ENCODE measurements at regions not wholly inside any gene's neighbourhood (a gene's known extent, or its start where the extent isn't known, plus 50 kb on each side); places are given as distances from the start of the nearest gene placed in this dataset.
"Not testable (repeated sequence)": the region's sequence is repeated elsewhere in the genome, so short reads cannot be mapped to it uniquely, and the experiment has no call there.

GRCh38 chr12:124070394-124071074, 97.5 kb downstream of the ZNF664 start:
- H3K27me3 ChIP-seq (ENCODE audit: low read length); H3K4me3 ChIP-seq (ENCODE audit: low read length); H2AFZ ChIP-seq (ENCODE audit: low read length); H3K9me2 ChIP-seq (replicated peaks; ENCODE audit: insufficient read depth, low read length); H3K4me2 ChIP-seq (ENCODE audit: low read depth, low read length, poor library complexity, severe bottlenecking); H4K20me1 ChIP-seq (ENCODE audit: insufficient read depth, low read depth, low read length); H3K9ac ChIP-seq (ENCODE audit: low read length); H3K79me2 ChIP-seq (ENCODE audit: low read length); DNase-seq; H3K27ac ChIP-seq (ENCODE audit: low read length); H3K9me3 ChIP-seq (ENCODE audit: low read length); H3K36me3 ChIP-seq (ENCODE audit: insufficient read depth, low read length): not testable (repeated sequence)
- peaks cover 27% of the 10 kb centered on the region for H3K4me1 ChIP-seq (ENCODE audit: low read length)

GRCh38 chr12:124071075-124071443, 98.0 kb downstream of the ZNF664 start:
- Histone ChIP-seq H3K9me2 (replicated peaks; ENCODE audit: insufficient read depth, low read length) (no peaks in the 10 kb centered on the region), H3K4me3 (ENCODE audit: low read length) (no peak overlapping the region), H3K36me3 (ENCODE audit: insufficient read depth, low read length) (no peaks in the 10 kb centered on the region), H3K4me2 (ENCODE audit: low read depth, low read length, poor library complexity, severe bottlenecking) (no peak overlapping the region), H3K9me3 (ENCODE audit: low read length) (0 out of 2 replicates have a peak, but pooled peaks cover 6% of the 10 kb centered on the region), H3K79me2 (ENCODE audit: low read length) (no peaks in the 10 kb centered on the region), H3K4me1 (ENCODE audit: low read length) (peaks cover 27% of the 10 kb centered on the region), H3K27me3 (ENCODE audit: low read length) (0 out of 2 replicates have a peak, but pooled peaks cover 3% of the 10 kb centered on the region), H2AFZ (ENCODE audit: low read length) (no peak overlapping the region), H3K27ac (ENCODE audit: low read length) (no peak overlapping the region), H4K20me1 (ENCODE audit: insufficient read depth, low read depth, low read length) (no peaks in the 10 kb centered on the region), H3K9ac (ENCODE audit: low read length) (no peak overlapping the region)
- DNase-seq, result no peak

GRCh38 chr12:124073356-124074035, 100.5 kb downstream of the ZNF664 start:
- H3K9me2 ChIP-seq (replicated peaks; ENCODE audit: insufficient read depth, low read length), result no peaks in the 10 kb centered on the region
- H3K4me3 ChIP-seq (ENCODE audit: low read length), result no peak overlapping the region

GRCh38 chr12:124075841-124076240, 102.8 kb downstream of the ZNF664 start:
- Histone ChIP-seq H3K79me2 (ENCODE audit: low read length) (no peaks in the 10 kb centered on the region), H3K4me1 (ENCODE audit: low read length) (no peaks in the 10 kb centered on the region; the same call in 1 of the 2 replicates), H3K27me3 (ENCODE audit: low read length) (no peaks in the 10 kb centered on the region), H2AFZ (ENCODE audit: low read length) (no peak overlapping the region), H3K9me2 (replicated peaks; ENCODE audit: insufficient read depth, low read length) (no peaks in the 10 kb centered on the region), H3K4me2 (ENCODE audit: low read depth, low read length, poor library complexity, severe bottlenecking) (no peak overlapping the region), H3K4me3 (ENCODE audit: low read length) (no peak overlapping the region), H3K27ac (ENCODE audit: low read length) (no peak overlapping the region), H3K36me3 (ENCODE audit: insufficient read depth, low read length) (no peaks in the 10 kb centered on the region), H4K20me1 (ENCODE audit: insufficient read depth, low read depth, low read length) (no peaks in the 10 kb centered on the region), H3K9ac (ENCODE audit: low read length) (no peak overlapping the region), H3K9me3 (ENCODE audit: low read length) (no peaks in the 10 kb centered on the region)
- DNase-seq, result no peak

More at GRCh38 chr12:124073356-124074035, 100.5 kb downstream of the ZNF664 start:
- no peaks in the 10 kb centered on the region for H3K36me3 ChIP-seq (ENCODE audit: insufficient read depth, low read length)
- DNase-seq, result no peak
- no peaks in the 10 kb centered on the region for H4K20me1 ChIP-seq (ENCODE audit: insufficient read depth, low read depth, low read length)
- H3K27me3 ChIP-seq (ENCODE audit: low read length), result no peaks in the 10 kb centered on the region
- H3K4me1 ChIP-seq (ENCODE audit: low read length), result peaks cover 20% of the 10 kb centered on the region
- no peaks in the 10 kb centered on the region for H3K9me3 ChIP-seq (ENCODE audit: low read length)
- H3K4me2 ChIP-seq (ENCODE audit: low read depth, low read length, poor library complexity, severe bottlenecking), result no peak overlapping the region
- no peaks in the 10 kb centered on the region for H3K79me2 ChIP-seq (ENCODE audit: low read length)
- H2AFZ ChIP-seq (ENCODE audit: low read length), result no peak overlapping the region
- H3K27ac ChIP-seq (ENCODE audit: low read length), result no peak overlapping the region
- no peak overlapping the region for H3K9ac ChIP-seq (ENCODE audit: low read length)

GRCh38 chr12:124077701-124078100, 104.7 kb downstream of the ZNF664 start:
- H3K9me3 ChIP-seq (ENCODE audit: low read length), result no peaks in the 10 kb centered on the region
- no peaks in the 10 kb centered on the region for H3K36me3 ChIP-seq (ENCODE audit: insufficient read depth, low read length)
- H3K27me3 ChIP-seq (ENCODE audit: low read length), result no peaks in the 10 kb centered on the region
- H3K4me1 ChIP-seq (ENCODE audit: low read length), result no peaks in the 10 kb centered on the region
- DNase-seq, result no peak
- H3K9me2 ChIP-seq (replicated peaks; ENCODE audit: insufficient read depth, low read length), result no peaks in the 10 kb centered on the region
- no peaks in the 10 kb centered on the region for H3K79me2 ChIP-seq (ENCODE audit: low read length)
- no peak overlapping the region for H3K9ac ChIP-seq (ENCODE audit: low read length)
- no peak overlapping the region for H3K4me2 ChIP-seq (ENCODE audit: low read depth, low read length, poor library complexity, severe bottlenecking)
- H3K27ac ChIP-seq (ENCODE audit: low read length), result no peak overlapping the region
- H3K4me3 ChIP-seq (ENCODE audit: low read length), result no peak overlapping the region
- H2AFZ ChIP-seq (ENCODE audit: low read length), result no peak overlapping the region
- H4K20me1 ChIP-seq (ENCODE audit: insufficient read depth, low read depth, low read length), result no peaks in the 10 kb centered on the region

- Histone ChIP-seq H3K27ac (ENCODE audit: low read length) (no peak overlapping the region), H3K36me3 (ENCODE audit: insufficient read depth, low read length) (no peaks in the 10 kb centered on the region), H3K9me3 (ENCODE audit: low read length) (no peaks in the 10 kb centered on the region), H3K79me2 (ENCODE audit: low read length) (no peaks in the 10 kb centered on the region), H3K9me2 (replicated peaks; ENCODE audit: insufficient read depth, low read length) (no peaks in the 10 kb centered on the region), H2AFZ (ENCODE audit: low read length) (no peak overlapping the region), H3K9ac (ENCODE audit: low read length) (no peak overlapping the region), H3K4me2 (ENCODE audit: low read depth, low read length, poor library complexity, severe bottlenecking) (no peak overlapping the region), H3K4me1 (ENCODE audit: low read length) (no peaks in the 10 kb centered on the region), H4K20me1 (ENCODE audit: insufficient read depth, low read depth, low read length) (no peaks in the 10 kb centered on the region), H3K4me3 (ENCODE audit: low read length) (no peak overlapping the region), H3K27me3 (ENCODE audit: low read length) (no peaks in the 10 kb centered on the region)
- DNase-seq, result no peak
Observed at GRCh38 chr12:124078800-124079199, 105.8 kb downstream of the ZNF664 start.

GRCh38 chr12:124080649-124081048, 107.6 kb downstream of the ZNF664 start:
- Histone ChIP-seq H3K9me3 (ENCODE audit: low read length) (no peaks in the 10 kb centered on the region), H3K9ac (ENCODE audit: low read length) (no peak overlapping the region), H2AFZ (ENCODE audit: low read length) (no peak overlapping the region), H4K20me1 (ENCODE audit: insufficient read depth, low read depth, low read length) (no peaks in the 10 kb centered on the region), H3K4me2 (ENCODE audit: low read depth, low read length, poor library complexity, severe bottlenecking) (no peak overlapping the region), H3K79me2 (ENCODE audit: low read length) (no peaks in the 10 kb centered on the region), H3K4me1 (ENCODE audit: low read length) (no peaks in the 10 kb centered on the region), H3K9me2 (replicated peaks; ENCODE audit: insufficient read depth, low read length) (no peaks in the 10 kb centered on the region), H3K27ac (ENCODE audit: low read length) (no peak overlapping the region), H3K36me3 (ENCODE audit: insufficient read depth, low read length) (no peaks in the 10 kb centered on the region), H3K4me3 (ENCODE audit: low read length) (no peak overlapping the region), H3K27me3 (ENCODE audit: low read length) (no peaks in the 10 kb centered on the region)
- DNase-seq, result no peak

GRCh38 chr12:124082012-124082411, 109.0 kb downstream of the ZNF664 start:
- no peak for DNase-seq
- no peaks in the 10 kb centered on the region for H3K79me2 ChIP-seq (ENCODE audit: low read length)
- H3K9ac ChIP-seq (ENCODE audit: low read length), result no peak overlapping the region
- H2AFZ ChIP-seq (ENCODE audit: low read length), result no peak overlapping the region
- no peaks in the 10 kb centered on the region for H3K4me1 ChIP-seq (ENCODE audit: low read length)
- no peaks in the 10 kb centered on the region for H3K36me3 ChIP-seq (ENCODE audit: insufficient read depth, low read length)
- H4K20me1 ChIP-seq (ENCODE audit: insufficient read depth, low read depth, low read length), result no peaks in the 10 kb centered on the region
- H3K4me2 ChIP-seq (ENCODE audit: low read depth, low read length, poor library complexity, severe bottlenecking), result no peak overlapping the region
- no peak overlapping the region for H3K4me3 ChIP-seq (ENCODE audit: low read length)
- no peaks in the 10 kb centered on the region for H3K9me2 ChIP-seq (replicated peaks; ENCODE audit: insufficient read depth, low read length)
- H3K9me3 ChIP-seq (ENCODE audit: low read length), result no peaks in the 10 kb centered on the region
- H3K27me3 ChIP-seq (ENCODE audit: low read length), result no peaks in the 10 kb centered on the region
- H3K27ac ChIP-seq (ENCODE audit: low read length), result no peak overlapping the region

Measured in Karpas-422 (cell line).